Stimulated activated CD4-positive, alpha-beta T cell treated with anti-CD3 and anti-CD28 coated beads, Interleukin-12 subunit alpha, Interleukin-12 subunit beta, amount 100 ng/mL, for 4 hours (primary cell): ENCODE measurements at regions not wholly inside any gene's neighbourhood (a gene's known extent, or its start where the extent isn't known, plus 50 kb on each side); places are given as distances from the start of the nearest gene placed in this dataset.

Experiments used
- DNase-seq: peaks from one replicate; pipeline ENCODE4 v3.0.0-alpha.2; 2020

GRCh38 chr2:158049129-158049855 lies 52.4 kb upstream of the UPP2 start:
- no peak for DNase-seq

- no peak for DNase-seq
Measured at GRCh38 chr2:158048327-158048726, 53.3 kb upstream of the UPP2 start.

- no peak for DNase-seq
Measured at GRCh38 chr2:158047156-158047611, 54.5 kb upstream of the UPP2 start.

- no peak for DNase-seq
Measured at GRCh38 chr2:158046121-158046880, 55.4 kb upstream of the UPP2 start.

- no peak for DNase-seq
Measured at GRCh38 chr2:158045362-158045761, 56.3 kb upstream of the UPP2 start.

- no peak for DNase-seq
Measured at GRCh38 chr2:158043181-158043948, 58.3 kb upstream of the UPP2 start.

GRCh38 chr2:158042666-158043065 lies 59.0 kb upstream of the UPP2 start:
- DNase-seq = no peak

- DNase-seq = no peak
Measured at GRCh38 chr2:158042245-158042644, 59.4 kb upstream of the UPP2 start.

GRCh38 chr2:158041400-158041799 lies 60.3 kb upstream of the UPP2 start:
- DNase-seq = no peak

- DNase-seq = no peak
Measured at GRCh38 chr2:158038901-158039300, 62.8 kb upstream of the UPP2 start.

GRCh38 chr2:158034198-158034866 lies 67.3 kb upstream of the UPP2 start:
- no peak for DNase-seq

GRCh38 chr2:158031371-158031770 lies 70.3 kb upstream of the UPP2 start:
- no peak for DNase-seq

GRCh38 chr2:158025255-158025996 lies 76.2 kb upstream of the UPP2 start:
- no peak for DNase-seq

GRCh38 chr2:158024288-158024898 lies 77.3 kb upstream of the UPP2 start:
- DNase-seq = peak; percentile 56

GRCh38 chr2:158022888-158023287 lies 78.8 kb upstream of the UPP2 start:
- no peak for DNase-seq

GRCh38 chr2:158021226-158021625 lies 80.5 kb upstream of the UPP2 start:
- DNase-seq = no peak

- DNase-seq = no peak
Measured at GRCh38 chr2:158015428-158016076, 86.1 kb upstream of the UPP2 start.

GRCh38 chr2:158013891-158014290 lies 87.8 kb upstream of the UPP2 start:
- no peak for DNase-seq

- DNase-seq = no peak
Measured at GRCh38 chr2:158011055-158011771, 90.5 kb upstream of the UPP2 start.

- no peak for DNase-seq
Measured at GRCh38 chr2:158009399-158009798, 92.3 kb upstream of the UPP2 start.
